Ascending aorta (tissue), 2 donors: ENCODE measurements at regions not wholly inside any gene's neighbourhood (a gene's known extent, or its start where the extent isn't known, plus 50 kb on each side); places are given as distances from the start of the nearest gene placed in this dataset.

Source experiments
- DNase-seq, 2 donors: peaks; one replicate each; pipeline ENCODE4 v3.0.0-alpha.2; 2019; ENCODE audit warnings: low spot score in 2 of 2
- H3K27ac ChIP-seq, 2 donors: fragments of 200-600 bp; sonication (generic); one replicate each; pipeline ENCODE4 v1.5.1; 2016 to 2017; ENCODE audit warnings: mild to moderate bottlenecking in 1 of 2
- H3K27me3 ChIP-seq: fragments of 200-600 bp; sonication (generic); one replicate; pipeline ENCODE4 v1.5.1; 2017
- H3K36me3 ChIP-seq, 2 donors: fragments of 200-600 bp; sonication (generic); one replicate each; pipeline ENCODE4 v1.5.1; 2016
- H3K4me1 ChIP-seq, 2 donors: fragments of 200-600 bp; sonication (generic); one replicate each; pipeline ENCODE4 v1.5.1; 2016 to 2017; ENCODE audit warnings: mild to moderate bottlenecking in 1 of 2
- H3K4me3 ChIP-seq, 2 donors: fragments of 200-600 bp; sonication (generic); one replicate each; pipeline ENCODE4 v1.5.1; 2016 to 2017; ENCODE audit warnings: mild to moderate bottlenecking in 1 of 2
- H3K9me3 ChIP-seq, 2 donors: fragments of 200-600 bp; sonication (generic); one replicate each; pipeline ENCODE4 v1.5.1; 2016
- CTCF ChIP-seq, 3 experiments: fragments of 200-600 bp in 2 of 3; fragments of 450-650 bp in 1 of 3; sonication (generic) in 2 of 3; IDR thresholded peaks; one replicate each; pipeline ENCODE4 v1.5.1; 2016 to 2019; ENCODE audit warnings: antibody characterized with exemption in 3 of 3, mild to moderate bottlenecking in 1 of 3, moderate library complexity in 1 of 3
- intact Hi-C: fragments of 100-400 bp; cut with DNase I; formaldehyde crosslinking; loops from one replicate; pipeline ENCODE4 v1.15.1; 2023

DNA sequence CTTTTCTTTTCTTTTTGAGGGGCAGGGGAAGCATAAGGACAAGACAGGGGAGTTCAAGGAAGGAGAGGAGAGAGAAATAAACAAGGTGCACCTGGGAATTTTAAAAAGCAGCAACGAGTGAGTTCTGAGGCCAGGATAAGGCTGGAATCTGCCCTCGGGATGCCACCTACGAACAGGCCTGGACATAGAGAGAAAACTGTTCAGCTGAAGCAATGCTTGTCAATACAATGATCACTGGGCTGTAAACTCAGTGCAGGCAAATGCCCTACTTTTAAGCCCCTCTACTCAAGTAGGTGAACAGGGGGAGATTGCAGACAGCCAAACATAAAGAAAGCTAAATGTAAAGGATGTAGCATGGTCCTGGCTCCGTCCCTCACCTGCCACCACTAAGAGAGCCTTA lies 330.5 kb downstream of the ETAA1 start:
- H3K4me1 ChIP-seq, result no peaks in the 10 kb centered on the region
- H3K9me3 ChIP-seq, result no peaks in the 10 kb centered on the region
- no peak for TF ChIP-seq CTCF (IDR thresholded peaks at IDR 0.05)
- no peak for DNase-seq
- no peaks in the 10 kb centered on the region for H3K27me3 ChIP-seq
- no peak overlapping the region for H3K4me3 ChIP-seq
- no peak overlapping the region for H3K27ac ChIP-seq
- intact Hi-C loops, result no loop called here
- no peaks in the 10 kb centered on the region for H3K36me3 ChIP-seq

DNA sequence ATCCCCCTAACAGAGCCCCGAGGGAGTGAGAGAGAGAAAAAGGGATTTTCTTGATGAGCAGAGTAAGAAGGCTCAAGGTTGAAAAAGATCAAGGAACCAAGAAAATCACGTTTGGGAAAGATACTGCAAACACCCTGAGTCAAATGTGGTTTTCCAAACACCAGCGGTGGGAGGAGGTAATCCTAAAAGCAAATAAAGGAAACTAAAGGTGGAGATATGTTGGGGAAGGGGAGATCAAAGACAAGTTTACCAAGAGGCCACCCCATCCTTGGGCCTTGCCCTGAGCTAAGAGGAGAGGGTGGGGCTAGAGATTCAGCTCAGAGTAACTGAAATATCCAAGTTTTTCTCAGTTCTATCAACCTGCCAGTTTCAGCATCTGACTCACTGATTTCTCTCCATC lies 332.3 kb downstream of the ETAA1 start:
- H3K36me3 ChIP-seq, result no peaks in the 10 kb centered on the region
- H3K27ac ChIP-seq, result no peak overlapping the region
- no peak for DNase-seq
- H3K27me3 ChIP-seq, result no peaks in the 10 kb centered on the region
- H3K9me3 ChIP-seq, result no peaks in the 10 kb centered on the region
- intact Hi-C loops, result no loop called here
- H3K4me1 ChIP-seq, result no peaks in the 10 kb centered on the region
- TF ChIP-seq CTCF (IDR thresholded peaks at IDR 0.05), result no peak
- H3K4me3 ChIP-seq, result no peak overlapping the region

DNA sequence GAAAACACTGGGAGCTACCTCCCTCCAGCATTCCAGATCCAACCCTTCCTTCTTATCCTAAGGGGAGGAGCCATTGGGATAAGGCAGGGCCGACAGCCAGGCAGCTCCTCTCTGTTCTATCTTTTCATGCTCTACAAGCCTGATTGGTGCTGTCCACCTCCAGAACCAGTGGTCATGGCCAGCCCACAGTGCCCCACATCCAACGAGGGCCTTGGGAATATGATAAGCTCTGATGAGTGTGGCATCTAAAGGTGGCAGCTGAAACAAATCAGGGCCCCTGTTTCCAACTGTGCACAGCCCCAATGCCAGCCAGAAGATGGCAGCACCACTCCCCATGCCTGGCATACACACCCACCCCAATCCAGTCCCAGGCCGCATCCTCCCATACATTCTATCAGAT lies 329.3 kb downstream of the C1D start:
- no peaks in the 10 kb centered on the region for H3K36me3 ChIP-seq
- no peak for DNase-seq
- no peak overlapping the region for H3K4me3 ChIP-seq
- H3K27me3 ChIP-seq, result no peaks in the 10 kb centered on the region
- no peaks in the 10 kb centered on the region for H3K9me3 ChIP-seq
- TF ChIP-seq CTCF (IDR thresholded peaks at IDR 0.05), result peak in 1 of 3 experiments; percentile 17
- no peaks in the 10 kb centered on the region for H3K4me1 ChIP-seq
- H3K27ac ChIP-seq, result no peak overlapping the region
- intact Hi-C loops, result no loop called here

DNA sequence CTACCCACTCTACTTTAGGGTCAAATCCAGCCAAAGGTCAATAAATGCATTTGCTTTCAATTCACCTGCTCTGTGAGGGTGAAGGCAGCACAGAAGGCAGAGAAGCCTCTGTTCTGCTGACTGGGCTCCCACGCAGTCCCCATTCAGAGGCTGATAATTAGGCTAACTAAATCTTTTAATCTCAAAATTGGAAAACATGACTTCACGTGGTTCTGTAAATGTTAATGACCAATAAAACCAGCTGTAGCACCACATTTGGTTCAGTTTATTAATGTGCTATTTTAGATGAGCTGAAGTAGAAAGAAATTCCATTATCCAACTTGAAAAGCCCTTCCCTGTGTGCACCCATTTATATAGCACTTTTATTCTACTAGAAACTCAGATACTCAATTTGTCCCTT lies 310.6 kb downstream of the C1D start:
- no peak for TF ChIP-seq CTCF (IDR thresholded peaks at IDR 0.05)
- no peaks in the 10 kb centered on the region for H3K9me3 ChIP-seq
- intact Hi-C loops, result no loop called here
- no peak for DNase-seq
- no peak overlapping the region for H3K27ac ChIP-seq
- H3K4me1 ChIP-seq, result no peaks in the 10 kb centered on the region
- H3K36me3 ChIP-seq, result no peaks in the 10 kb centered on the region
- no peaks in the 10 kb centered on the region for H3K27me3 ChIP-seq
- H3K4me3 ChIP-seq, result no peak overlapping the region

DNA sequence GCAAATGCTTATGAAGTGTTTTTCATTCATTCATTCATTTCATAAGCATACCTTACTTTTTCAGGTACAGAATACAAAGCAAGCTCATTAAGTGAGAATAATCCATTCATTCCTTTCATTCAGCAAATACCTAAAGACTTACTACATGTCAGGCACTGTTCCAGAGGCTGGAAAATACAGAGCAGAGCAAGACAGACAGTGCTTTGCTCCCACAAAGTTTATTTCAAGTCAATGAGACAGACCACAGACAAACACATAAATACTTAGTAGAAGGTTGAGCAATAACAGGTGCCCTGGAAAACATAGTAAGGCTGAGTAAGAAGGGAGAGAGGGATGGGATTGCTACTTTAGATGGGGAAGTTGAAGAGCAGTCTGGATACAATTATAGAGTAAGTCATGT lies 309.8 kb downstream of the C1D start:
- H3K36me3 ChIP-seq, result no peaks in the 10 kb centered on the region

More for the DNA sequence above, 309.8 kb downstream of the C1D start:
- no peak overlapping the region for H3K4me3 ChIP-seq
- H3K27me3 ChIP-seq, result no peaks in the 10 kb centered on the region
- no peak for TF ChIP-seq CTCF (IDR thresholded peaks at IDR 0.05)
- no peaks in the 10 kb centered on the region for H3K4me1 ChIP-seq
- no peaks in the 10 kb centered on the region for H3K9me3 ChIP-seq
- intact Hi-C loops, result no loop called here
- no peak overlapping the region for H3K27ac ChIP-seq
- DNase-seq, result no peak
